ENCODE measurements at regions not wholly inside any gene's neighbourhood (a gene's known extent, or its start where the extent isn't known, plus 50 kb on each side); places are given as distances from the start of the nearest gene placed in this dataset.

DNA sequence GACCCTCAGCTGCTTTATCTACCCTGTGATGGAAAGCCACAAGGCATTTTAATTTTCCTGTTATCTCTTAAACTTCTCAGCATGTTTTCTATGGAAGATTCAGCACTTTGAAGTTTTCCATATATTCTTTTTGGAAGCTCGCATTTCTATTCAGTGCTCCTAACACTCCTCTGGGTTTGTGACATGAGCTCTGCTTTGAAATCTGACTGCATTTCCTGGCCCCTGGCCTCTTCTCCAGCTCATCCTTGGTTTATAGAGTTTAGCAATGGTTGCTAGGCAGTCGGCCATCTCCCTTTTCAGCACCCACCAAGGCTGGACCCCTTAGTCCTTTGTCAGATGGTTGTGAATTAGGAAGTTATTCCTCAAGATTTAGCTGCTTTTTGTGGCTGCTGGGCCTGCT, 150.6 kb downstream of the KCNA5 start:
- in situ Hi-C loops (cut with HindIII; ENCODE audit: low sequenced_read_pairs), result no loop called here

DNA sequence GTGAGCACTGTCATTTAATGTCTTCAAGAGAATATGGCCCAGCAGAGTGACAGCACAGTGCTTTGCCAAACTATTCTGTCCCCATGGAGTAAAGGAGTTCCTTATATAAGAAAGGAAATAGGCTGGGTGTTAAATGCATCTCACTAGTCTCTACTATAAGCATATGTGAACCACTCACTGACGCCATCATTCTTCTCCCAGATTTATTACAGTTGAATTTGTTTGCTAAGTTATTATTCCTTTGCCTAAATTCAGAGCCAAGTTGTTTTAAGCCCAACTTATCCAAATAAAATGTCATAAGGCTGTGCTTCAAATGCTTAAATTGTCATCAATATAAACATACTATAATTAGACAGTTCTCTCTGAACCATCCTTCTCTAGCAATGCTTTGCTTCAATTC, 151.6 kb downstream of the KCNA5 start:
- in situ Hi-C loops (cut with HindIII; ENCODE audit: low sequenced_read_pairs), result no loop called here

DNA sequence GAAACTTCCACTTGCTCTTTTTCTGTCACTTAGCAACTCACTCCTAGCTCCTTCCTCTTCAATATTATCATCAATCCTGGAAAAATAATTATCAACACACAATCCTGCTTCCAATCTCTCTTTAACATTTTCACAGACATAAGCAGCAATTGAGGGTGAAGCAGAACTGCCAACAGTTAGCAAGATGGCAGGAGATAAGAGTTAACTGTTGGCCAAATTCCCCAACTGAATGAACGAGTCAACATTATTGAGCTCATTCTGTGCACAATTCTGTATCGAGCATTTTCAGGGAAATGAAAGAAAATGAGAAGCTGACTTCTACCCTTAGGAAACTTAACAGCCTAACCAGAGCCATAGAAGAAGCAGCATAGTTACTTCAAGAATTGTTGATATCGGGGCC, 152.0 kb downstream of the KCNA5 start:
- in situ Hi-C loops (cut with HindIII; ENCODE audit: low sequenced_read_pairs), result no loop called here

DNA sequence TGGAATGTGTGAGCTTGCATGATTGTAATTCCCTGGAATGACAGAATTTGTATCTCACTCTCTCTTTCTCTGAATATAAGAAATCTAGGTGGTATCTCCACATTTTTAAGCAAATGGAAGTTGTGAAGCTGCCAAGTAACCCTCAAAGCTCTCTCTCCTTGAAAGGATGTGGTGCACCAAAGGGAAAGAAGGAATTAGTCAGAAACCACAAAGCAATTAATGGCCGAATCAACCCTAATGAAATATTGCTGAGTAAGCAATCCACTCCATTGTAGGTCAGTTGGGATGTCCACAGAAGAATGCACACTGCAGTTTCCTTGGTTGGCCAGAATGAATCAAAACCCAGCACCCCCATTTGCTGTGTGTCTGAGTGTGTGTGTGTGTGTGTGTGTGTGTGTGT, 153.5 kb downstream of the KCNA5 start:
- in situ Hi-C loops (cut with HindIII; ENCODE audit: low sequenced_read_pairs), result no loop called here

DNA sequence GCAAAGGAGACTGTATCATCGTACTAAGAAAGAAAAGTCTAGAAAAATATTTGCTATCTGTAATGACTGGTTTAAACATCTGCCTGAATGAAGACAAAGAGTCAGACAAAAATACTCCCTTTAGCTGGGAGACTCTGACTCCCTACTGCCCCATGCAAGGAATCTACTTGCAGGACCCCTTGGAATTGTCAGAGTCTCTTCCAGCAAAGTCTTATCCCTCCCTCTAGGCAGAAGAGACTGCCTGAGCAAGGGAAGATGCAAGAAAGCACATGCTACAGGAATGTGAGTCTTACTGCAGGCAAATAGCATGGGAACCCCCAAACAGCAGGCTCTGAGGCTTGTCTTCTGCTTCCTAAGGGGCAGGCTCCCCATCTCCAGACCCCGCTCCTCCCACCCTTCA, 154.0 kb downstream of the KCNA5 start:
- in situ Hi-C loops (cut with HindIII; ENCODE audit: low sequenced_read_pairs), result no loop called here

DNA sequence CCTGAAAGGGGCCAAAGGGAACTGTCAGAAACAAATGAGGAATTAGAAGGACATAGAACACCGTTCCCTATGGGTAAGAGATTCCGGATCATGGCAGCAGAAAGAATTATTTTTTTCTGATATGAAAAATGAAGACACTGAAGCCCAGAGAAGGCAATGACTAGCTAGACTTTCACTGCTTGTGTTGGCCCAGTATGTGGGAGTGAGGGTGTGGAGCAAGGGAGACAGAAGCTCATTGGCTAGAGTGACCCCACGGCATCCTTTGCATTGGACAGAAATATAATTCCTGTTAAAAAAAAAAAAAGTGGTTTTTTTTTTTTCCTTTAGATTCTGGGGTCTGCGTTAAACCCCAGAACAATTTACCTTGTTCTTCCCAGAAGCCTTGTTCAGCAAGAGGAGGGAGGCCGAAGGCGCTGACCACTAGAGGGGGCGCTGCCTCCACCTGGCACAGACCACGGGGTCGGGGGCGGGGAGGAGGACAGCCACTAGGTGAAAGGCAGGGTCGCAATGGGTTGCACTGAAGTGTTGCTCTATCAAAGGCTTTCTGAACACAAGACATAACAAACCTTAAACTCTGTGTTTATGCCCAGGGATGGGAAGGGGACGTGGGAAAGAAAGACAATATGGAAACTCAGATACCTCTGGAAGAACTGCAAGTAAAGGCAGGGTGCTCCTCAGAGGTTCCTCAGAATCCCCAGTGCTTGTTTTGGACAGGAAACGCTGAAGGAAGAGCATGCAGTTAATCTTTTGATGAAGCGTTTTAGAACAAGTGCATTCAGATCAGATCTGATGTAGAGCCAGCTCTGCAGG, 156.8 kb downstream of the KCNA5 start:
- in situ Hi-C loops (cut with HindIII; ENCODE audit: low sequenced_read_pairs), result no loop called here

DNA sequence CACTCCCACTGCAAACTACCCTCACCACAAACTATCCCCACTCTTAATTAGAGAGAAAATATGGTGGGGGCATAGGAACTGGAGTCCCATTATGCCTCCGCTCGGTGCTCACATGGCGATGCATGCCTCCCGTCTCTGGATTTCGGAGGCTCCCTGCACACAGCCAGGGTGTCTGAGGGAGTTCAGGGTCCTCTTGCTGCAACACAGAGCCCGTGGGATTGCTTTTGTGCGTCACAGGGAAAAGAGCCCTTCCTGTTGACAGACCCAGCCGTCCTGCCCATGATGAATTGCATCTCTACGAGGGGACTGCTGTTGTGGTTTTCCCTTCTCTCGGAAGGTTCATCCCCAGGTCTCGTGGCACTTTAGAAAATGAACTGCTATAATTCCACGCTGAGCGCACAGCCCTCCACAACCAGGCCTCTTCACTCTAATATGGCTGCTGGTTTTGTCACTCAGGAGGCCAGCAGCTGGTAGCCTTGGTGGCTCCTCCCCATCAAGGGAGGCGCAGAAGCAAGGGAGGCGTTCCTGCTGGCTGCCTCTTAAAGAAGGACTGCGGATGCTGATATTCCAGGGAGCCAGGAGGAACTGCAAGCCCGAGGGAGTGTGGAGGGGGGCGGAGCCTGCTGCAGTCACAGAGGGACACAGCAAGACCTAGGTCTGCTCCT, 158.0 kb downstream of the KCNA5 start:
- in situ Hi-C loops (cut with HindIII; ENCODE audit: low sequenced_read_pairs), result no loop called here

DNA sequence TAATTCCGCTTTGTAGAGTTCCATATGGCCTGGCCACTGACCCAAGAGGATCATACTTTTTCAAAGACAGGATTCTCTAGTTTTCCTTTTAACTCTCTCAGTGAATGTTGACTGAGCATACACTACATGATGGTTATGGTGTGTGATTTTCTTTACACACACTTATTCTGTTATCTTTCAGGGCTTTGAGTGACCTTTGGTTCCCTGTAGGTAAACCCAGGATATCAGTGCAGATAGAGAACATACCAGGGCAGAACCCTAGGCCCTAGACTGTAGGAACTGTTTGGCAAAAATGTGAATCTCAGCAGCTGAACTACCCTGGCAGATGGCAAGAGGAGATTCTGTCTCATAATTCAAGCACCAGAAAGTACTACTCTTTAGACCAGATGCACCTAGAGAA, 159.6 kb downstream of the KCNA5 start:
- in situ Hi-C loops (cut with HindIII; ENCODE audit: low sequenced_read_pairs), result no loop called here

DNA sequence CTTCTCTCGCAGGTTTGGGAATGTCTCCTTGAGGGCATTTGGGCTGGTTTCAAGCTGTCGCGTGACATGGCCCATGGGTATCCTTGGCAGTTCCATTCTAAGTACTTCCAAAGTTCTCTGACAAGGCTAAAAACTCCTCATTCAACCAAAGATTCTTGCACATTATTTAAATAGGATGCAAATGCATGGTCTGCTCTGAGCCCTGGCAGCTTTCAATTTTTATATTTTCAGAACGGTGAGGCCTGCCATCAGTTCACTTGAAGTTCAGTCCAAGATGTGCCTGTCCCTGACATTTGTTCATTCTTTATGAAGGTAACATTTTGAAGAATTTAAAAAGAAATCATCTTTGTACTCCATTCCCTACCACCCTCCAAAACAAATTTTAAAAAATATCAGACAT, 160.0 kb downstream of the KCNA5 start:
- in situ Hi-C loops (cut with HindIII; ENCODE audit: low sequenced_read_pairs), result no loop called here

DNA sequence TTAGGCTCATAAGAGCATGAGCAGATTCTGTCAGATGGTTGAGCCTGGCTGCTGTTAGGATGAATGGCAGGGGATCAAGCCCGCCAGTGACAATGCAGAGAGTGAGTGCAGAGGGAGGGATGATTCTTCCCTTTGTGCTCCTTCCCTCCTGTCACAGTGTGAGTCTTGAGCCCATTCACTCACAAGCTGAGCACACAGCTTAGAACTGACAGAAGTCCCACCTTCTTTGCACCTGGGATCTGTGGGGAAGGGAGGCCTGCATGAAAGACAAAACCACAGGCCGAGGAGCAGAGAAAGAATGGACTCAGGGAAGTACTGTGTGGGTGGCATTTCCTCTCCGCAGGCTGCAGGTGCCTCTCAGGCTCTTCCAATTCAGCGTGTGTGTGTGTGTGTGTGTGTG, 160.6 kb downstream of the KCNA5 start:
- in situ Hi-C loops (cut with HindIII; ENCODE audit: low sequenced_read_pairs), result no loop called here

DNA sequence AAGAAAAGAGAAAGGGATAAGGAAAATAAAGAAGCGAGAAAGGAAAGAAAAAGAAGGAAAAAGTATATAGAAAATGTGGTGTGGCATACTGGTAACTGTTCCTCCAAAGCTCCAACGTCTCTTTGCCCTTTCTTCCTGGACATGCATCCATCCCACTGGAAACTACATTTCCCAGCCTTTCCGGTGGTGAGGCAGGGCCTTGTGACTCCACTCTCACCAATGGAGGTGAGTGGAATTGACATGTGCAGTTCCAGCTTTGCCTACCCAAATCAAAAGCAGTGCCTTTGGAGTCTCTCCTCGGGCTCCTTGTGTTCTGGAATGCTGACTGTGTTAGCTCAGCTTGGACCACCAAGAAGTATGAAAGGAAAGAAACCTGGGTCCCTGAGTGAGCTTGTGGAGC, 161.2 kb downstream of the KCNA5 start:
- in situ Hi-C loops (cut with HindIII; ENCODE audit: low sequenced_read_pairs), result no loop called here

DNA sequence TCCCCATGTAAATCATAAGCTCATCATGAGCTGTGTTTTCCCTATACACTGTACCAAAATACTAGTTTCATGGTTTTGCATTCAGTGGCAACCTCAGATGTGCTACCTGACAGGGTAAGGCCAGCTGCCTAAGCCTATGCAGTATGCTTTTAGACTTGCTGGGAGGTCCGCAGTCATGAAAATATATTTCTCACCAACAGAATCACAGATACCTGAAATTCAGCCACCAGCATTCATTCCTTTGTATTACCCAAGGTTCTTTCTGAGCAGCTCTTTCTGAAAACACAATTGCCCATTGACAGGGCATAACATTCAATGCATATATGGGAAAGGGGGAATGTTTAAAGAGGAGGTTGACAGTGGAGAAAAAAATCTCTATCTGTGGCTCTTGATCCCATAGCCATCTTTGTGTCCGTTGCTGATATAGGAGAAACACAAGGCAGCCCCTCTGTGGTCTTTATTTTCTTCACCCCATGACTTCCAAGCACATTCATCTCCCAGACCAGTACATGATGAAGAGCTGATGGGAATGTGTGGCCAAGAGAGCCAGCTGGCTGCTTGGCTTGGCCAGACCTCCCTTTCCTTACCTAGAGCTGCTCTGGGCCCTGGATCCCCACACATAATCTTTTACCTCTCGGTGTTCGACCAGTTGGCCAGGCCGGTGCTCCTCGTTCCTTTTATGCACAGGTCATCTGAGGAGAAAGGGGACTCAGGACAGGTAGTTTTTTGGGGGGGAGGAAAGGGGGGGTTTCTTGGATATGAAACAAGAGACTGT, 162.9 kb downstream of the KCNA5 start:
- in situ Hi-C loops (cut with HindIII; ENCODE audit: low sequenced_read_pairs), result no loop called here

DNA sequence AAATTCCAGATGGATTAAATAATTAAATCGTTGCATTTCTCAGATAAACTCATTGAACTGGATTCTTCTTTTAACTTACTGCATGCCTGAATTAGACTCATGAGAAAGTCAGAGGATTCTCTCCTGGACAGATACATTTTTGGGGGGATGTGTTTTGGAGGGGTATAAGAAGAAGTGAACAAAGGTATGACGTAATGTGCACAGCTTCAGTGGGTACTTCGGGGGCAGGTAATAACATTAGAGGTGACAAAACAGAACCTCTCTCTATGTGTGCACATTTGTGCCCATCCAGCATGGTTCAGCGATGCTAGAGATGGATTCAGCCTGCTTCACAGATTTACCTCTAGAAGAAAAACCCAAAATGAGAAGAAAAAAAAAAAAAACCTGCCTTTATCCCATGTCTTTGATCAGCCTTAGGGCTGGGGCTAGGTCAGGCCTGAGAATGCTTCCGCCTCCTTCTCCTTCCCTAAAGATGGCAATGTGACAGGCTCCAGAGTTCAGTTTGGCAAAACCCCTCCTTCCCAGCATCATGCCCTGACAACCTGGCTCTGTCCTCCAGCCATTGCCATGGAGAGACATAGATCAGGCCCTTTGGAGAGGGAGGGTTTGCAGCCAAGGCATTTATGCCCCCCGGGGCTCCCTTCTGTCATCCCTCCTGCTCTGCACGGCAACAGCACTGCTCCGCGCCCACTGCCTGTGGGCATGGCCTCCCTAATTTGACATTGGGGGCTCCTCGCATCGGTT, 166.7 kb downstream of the KCNA5 start:
- in situ Hi-C loops (cut with HindIII; ENCODE audit: low sequenced_read_pairs), result no loop called here

DNA sequence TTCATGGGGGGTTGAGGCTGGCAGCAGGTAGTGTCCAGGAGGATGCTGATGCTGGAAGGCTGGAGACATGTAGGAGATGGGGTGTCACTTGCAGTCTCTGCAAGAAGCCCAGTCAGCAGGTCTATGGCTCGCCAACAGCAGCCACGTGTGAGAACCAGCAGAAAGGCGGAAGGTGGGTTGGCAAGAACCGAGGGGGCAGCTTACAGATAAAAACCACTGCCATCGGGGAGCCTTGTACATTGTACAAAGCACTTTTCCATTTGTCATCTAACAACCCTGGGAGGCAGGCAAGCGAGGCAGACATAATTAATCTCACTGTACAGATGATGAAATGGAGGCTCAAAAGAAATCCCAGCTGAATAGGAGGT, 167.2 kb downstream of the KCNA5 start:
- in situ Hi-C loops (cut with HindIII; ENCODE audit: low sequenced_read_pairs), result no loop called here

DNA sequence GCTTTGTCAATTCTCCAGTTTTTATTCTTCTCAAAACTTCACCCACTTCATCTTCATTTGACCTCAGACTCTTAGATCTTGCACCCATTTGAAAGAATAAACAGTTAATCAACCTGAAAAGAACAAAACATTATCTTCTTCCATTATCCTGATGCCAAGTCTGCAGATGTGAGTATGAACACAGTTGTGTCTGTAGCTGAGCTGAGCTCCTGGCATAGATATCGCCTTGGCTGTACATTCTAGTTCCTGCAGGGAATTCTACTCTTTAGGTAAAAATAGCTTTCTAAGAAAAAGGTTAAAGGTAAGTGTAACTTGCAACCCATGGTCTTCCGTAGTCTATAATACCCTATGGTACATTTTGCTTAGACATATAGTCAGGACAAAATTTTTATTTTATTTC, 169.7 kb downstream of the KCNA5 start:
- in situ Hi-C loops (cut with HindIII; ENCODE audit: low sequenced_read_pairs), result no loop called here

DNA sequence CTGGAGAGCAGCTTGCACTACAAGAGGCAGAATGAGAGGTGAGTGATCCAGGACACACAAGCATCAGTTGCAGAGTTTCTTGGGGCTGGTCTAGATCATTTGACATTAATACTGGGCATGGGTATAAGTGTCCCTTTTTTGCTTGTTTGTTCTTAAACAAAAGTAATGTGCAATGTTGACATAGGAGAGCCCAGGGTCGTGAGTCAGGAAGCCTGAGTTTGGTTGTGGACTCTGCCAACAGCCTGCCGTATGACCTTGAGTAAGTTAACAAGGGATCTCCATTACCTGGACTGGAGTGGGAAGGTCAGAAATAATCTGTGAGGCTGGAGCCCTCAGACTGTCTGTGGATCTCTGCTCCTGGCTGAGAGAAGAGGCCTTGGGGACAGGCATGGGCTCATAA, 170.3 kb downstream of the KCNA5 start:
- in situ Hi-C loops (cut with HindIII; ENCODE audit: low sequenced_read_pairs), result no loop called here

DNA sequence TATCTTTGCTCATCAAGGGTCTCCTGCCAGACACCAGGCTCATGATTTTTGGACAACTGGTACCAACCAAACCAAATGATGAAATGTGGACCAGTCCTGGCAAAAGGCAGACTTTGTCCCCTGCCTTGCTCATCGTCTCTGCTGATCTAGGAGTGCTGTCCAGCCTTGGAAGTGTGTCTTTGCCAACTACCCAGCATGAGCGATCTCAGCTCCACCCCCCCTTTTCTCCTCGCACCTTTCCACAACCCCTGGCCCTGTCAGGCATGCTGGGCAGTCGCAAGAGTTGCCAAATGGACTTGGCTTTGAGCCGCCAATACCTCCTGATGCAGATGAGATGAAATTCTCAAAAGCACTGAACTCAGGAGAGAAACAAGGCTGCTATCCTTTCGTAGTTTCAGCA, 174.3 kb downstream of the KCNA5 start:
- in situ Hi-C loops (cut with HindIII; ENCODE audit: low sequenced_read_pairs), result no loop called here

DNA sequence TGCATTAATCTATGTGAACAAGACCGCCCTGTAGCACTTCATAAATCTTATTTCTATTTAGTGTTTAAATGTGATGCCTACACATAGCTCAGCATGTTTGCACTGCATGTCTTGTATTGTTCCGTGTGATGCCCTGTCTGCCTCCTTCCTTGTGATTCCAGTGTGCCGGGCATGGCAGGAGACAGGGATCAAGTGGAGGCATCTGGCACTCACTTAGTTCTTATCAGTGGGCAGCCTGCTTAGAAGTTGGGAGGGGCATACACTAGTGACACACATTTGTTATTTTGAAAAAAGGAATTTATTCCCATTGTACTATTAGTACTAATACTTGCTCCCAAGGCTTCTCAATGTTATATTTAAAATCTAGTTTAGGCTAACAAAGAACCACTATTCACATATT, 176.4 kb downstream of the KCNA5 start:
- in situ Hi-C loops (cut with HindIII; ENCODE audit: low sequenced_read_pairs), result no loop called here

DNA sequence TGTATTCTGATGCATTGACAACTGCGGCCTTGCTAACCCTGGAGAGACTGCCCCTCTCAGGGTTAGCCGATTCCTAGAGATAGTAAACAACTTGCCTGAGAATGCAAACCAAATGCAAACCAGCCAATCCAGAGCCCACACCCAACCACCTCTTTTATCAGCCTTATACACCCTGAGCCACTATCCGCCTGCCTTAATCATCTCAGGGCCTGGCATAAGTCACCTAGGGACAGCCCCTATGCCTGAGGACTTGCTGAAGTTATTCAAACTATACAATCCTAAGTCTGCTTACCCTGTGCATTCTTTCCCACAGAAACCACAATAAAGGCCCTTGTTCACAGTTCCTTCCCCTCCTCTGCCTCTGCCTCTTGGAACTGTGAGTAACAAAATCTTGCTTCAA, 177.2 kb downstream of the KCNA5 start:
- in situ Hi-C loops (cut with HindIII; ENCODE audit: low sequenced_read_pairs), result no loop called here

DNA sequence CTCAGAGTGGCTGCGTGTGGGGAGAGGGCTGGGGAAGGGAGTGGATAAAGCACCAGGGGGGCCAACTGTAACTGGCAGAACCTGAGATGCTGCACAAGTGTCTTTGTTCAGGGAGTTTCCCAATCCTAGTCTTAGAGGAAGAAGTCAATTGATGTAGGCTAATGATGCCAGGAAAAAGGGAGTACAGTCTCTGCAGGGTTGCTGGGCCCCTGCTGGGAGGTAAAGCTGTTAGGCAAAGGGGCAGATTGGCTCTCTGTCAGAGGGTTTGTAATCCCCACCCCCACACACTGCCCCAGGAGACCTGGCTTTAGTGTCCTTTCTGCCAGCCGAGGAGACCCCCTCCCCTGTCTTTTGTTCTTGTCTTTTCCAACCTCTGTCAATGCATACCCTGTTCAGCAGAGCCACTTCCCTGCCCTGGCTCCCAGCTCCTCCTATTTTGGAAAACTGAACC, 178.4 kb downstream of the KCNA5 start:
- in situ Hi-C loops (cut with HindIII; ENCODE audit: low sequenced_read_pairs), result no loop called here

DNA sequence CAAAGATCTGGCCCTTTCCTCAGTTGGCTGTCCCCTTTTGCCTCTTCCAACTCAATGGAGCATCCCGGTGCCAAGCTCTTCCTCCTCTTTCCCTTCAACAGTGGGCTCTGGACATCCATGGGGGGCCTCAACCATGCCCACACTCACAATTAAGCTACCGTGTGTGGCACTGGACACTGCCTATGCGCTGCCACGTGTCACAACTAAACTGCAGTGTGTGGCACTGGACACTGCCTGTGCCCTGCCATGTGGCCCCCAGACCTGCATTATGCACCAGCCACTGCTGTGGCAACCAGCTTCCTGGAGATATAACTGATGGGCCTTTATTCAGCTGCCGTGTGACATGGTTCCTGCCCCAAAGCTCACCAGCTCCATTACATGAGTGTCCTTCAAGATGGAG, 179.1 kb downstream of the KCNA5 start:
- in situ Hi-C loops (cut with HindIII; ENCODE audit: low sequenced_read_pairs), result no loop called here
